ENCODE measurements at regions not wholly inside any gene's neighbourhood (a gene's known extent, or its start where the extent isn't known, plus 50 kb on each side); places are given as distances from the start of the nearest gene placed in this dataset.
"Not testable (repeated sequence)": the region's sequence is repeated elsewhere in the genome, so short reads cannot be mapped to it uniquely, and the experiment has no call there.

GRCh38 chrX:1085871-1086270, 126.6 kb downstream of the CRLF2 start:
- TF ChIP-seq EZH2 (IDR thresholded peaks at IDR 0.05; ENCODE audit: borderline replicate concordance, low read depth, low read length, poor library complexity, severe bottlenecking); CTCF (conservative IDR thresholded peaks at IDR 0.05; ENCODE audit: low read depth, low read length): not testable (repeated sequence)

Measured in A673 (cell line).